HepG2 (cell line): ENCODE measurements at regions not wholly inside any gene's neighbourhood (a gene's known extent, or its start where the extent isn't known, plus 50 kb on each side); places are given as distances from the start of the nearest gene placed in this dataset.

Experiments
- ATAC-seq: fragments of 200-7000 bp; cut with Tn5 transposase; 3 replicates; pipeline ENCODE4 v1.9.1; 2020; ENCODE audit warnings: mild to moderate bottlenecking, moderate library complexity
- BruUV-seq: library from RNA; stranded (reverse); fragments of 400-500 nt; replicated peaks from 2 replicates; lab custom pipeline; 2021; lab: Mats Ljungman, UMichigan
- CTCF ChIA-PET: fragments of 300-600 bp; formaldehyde crosslinking; extraction: SDS; loops from one replicate; lab custom pipeline; 2021; ENCODE audit warnings: low total read pairs, inconsistent platforms, low intra/inter-chr PET ratio; lab: Yijun Ruan, JAX
- POLR2A ChIA-PET: fragments of 350-600 bp; sonication (Branson Sonifier 250); formaldehyde crosslinking; loops from one replicate; lab custom pipeline; 2020; ENCODE audit warnings: antibody characterized with exemption, inconsistent platforms; lab: Yijun Ruan, JAX
- DNase-seq: peaks from one replicate; pipeline ENCODE4 v3.0.0-alpha.2; 2015; ENCODE audit warnings: low spot score
- FAIRE-seq: peaks from 3 replicates; lab custom pipeline; 2011; peaks lifted over from hg19 to GRCh38; lab: Jason Lieb, UNC
- H2AFZ ChIP-seq: one replicate; pipeline ENCODE4 v1.6.1; 2011; ENCODE audit warnings: low read length, inconsistent platforms
- H3K27ac ChIP-seq: fragments of 300-600 bp; 3 replicates; pipeline ENCODE4 v1.8.0; 2011; ENCODE audit warnings: mixed run types, mild to moderate bottlenecking, mixed read lengths, low read length, inconsistent platforms; ENCODE audit not compliant: insufficient read depth; ENCODE audit errors: extremely low read length
- H3K27me3 ChIP-seq, 2 experiments: fragments of 200-600 bp in 1 of 2; 2 replicates in 1 of 2; 3 replicates in 1 of 2; pipeline versions ENCODE4 v1.6.0 to v1.8.0; 2011; ENCODE audit warnings: low read length in 2 of 2, mild to moderate bottlenecking in 2 of 2, moderate library complexity in 2 of 2, inconsistent platforms in 1 of 2; ENCODE audit not compliant: insufficient read depth in 2 of 2, control insufficient read depth in 1 of 2
- H3K36me3 ChIP-seq, 2 experiments: fragments of 200-600 bp in 1 of 2; replicated peaks in 1 of 2; 2 replicates in 1 of 2; 3 replicates in 1 of 2; pipeline versions ENCODE4 v1.5.1 to v1.8.0; 2011; ENCODE audit warnings: low read length in 2 of 2, inconsistent platforms in 1 of 2; ENCODE audit not compliant: insufficient read depth in 2 of 2, control insufficient read depth in 1 of 2
- H3K4me1 ChIP-seq: 2 replicates; pipeline ENCODE4 v1.5.1; 2012; ENCODE audit warnings: low read length, inconsistent platforms; ENCODE audit not compliant: insufficient read depth
- H3K4me2 ChIP-seq: 2 replicates; pipeline ENCODE4 v1.6.0; 2011; ENCODE audit warnings: low read depth, low read length, inconsistent platforms
- H3K4me3 ChIP-seq, 3 experiments: fragments of 200-600 bp in 1 of 3; sonication (generic), shearing (Covaris generic) in 1 of 3; replicated peaks in 1 of 3; 2 replicates each; pipeline ENCODE4 v1.5.1; 2011 to 2016; ENCODE audit warnings: low read length in 3 of 3, inconsistent platforms in 2 of 3, low read depth in 2 of 3, mild to moderate bottlenecking in 2 of 3, control low read depth in 1 of 3, mixed read lengths in 1 of 3; ENCODE audit not compliant: insufficient read depth in 1 of 3
- H3K79me2 ChIP-seq: one replicate; pipeline ENCODE4 v1.6.1; 2011; ENCODE audit warnings: low read length, inconsistent platforms; ENCODE audit not compliant: insufficient read depth
- H3K9ac ChIP-seq: 2 replicates; pipeline ENCODE4 v1.6.0; 2011; ENCODE audit warnings: mild to moderate bottlenecking, low read depth, low read length, inconsistent platforms; ENCODE audit not compliant: insufficient read depth
- H3K9me3 ChIP-seq: 2 replicates; pipeline ENCODE4 v1.5.1; 2012; ENCODE audit warnings: mild to moderate bottlenecking, low read length
- H4K20me1 ChIP-seq: 2 replicates; pipeline ENCODE4 v1.6.0; 2011; ENCODE audit warnings: inconsistent platforms, mild to moderate bottlenecking, low read length, moderate library complexity; ENCODE audit not compliant: insufficient read depth
- CSRNP2 ChIP-seq: sonication (generic); formaldehyde crosslinking; conservative IDR thresholded peaks from 2 replicates; pipeline ENCODE4 v1.8.0; 2022; ENCODE audit warnings: low read depth, missing genetic modification reagents
- FOXC1 ChIP-seq: sonication (generic); formaldehyde crosslinking; IDR thresholded peaks from 2 replicates; pipeline ENCODE4 v1.8.0; 2022; ENCODE audit warnings: mild to moderate bottlenecking, missing genetic modification reagents, borderline replicate concordance
- GATAD2A ChIP-seq: IDR thresholded peaks from 2 replicates; pipeline ENCODE4 v1.6.1; 2016
- MYNN ChIP-seq: sonication (generic); formaldehyde crosslinking; IDR thresholded peaks from 2 replicates; pipeline ENCODE4 v1.4.0; 2020; ENCODE audit warnings: mild to moderate bottlenecking, low read depth, missing genetic modification reagents
- NFYC ChIP-seq: IDR thresholded peaks from 2 replicates; pipeline ENCODE4 v1.6.1; 2016; ENCODE audit warnings: missing genetic modification reagents, missing compliant biosample characterization
- RFXANK ChIP-seq: IDR thresholded peaks from 2 replicates; pipeline ENCODE4 v1.6.1; 2016
- SKIL ChIP-seq: sonication (generic); formaldehyde crosslinking; IDR thresholded peaks from 2 replicates; pipeline ENCODE4 v1.8.0; 2022; ENCODE audit warnings: missing genetic modification reagents, mild to moderate bottlenecking, moderate library complexity, borderline replicate concordance
- SMAD9 ChIP-seq: sonication (generic); formaldehyde crosslinking; IDR thresholded peaks from 2 replicates; pipeline ENCODE4 v1.5.1; 2020; ENCODE audit warnings: mild to moderate bottlenecking, missing genetic modification reagents
- THAP7 ChIP-seq: sonication (generic); formaldehyde crosslinking; IDR thresholded peaks from 2 replicates; pipeline ENCODE4 v1.8.1; 2023; ENCODE audit warnings: mild to moderate bottlenecking, missing genetic modification reagents
- ZBTB42 ChIP-seq: sonication (generic); formaldehyde crosslinking; IDR thresholded peaks from 2 replicates; pipeline ENCODE4 v1.5.0; 2020; ENCODE audit warnings: mild to moderate bottlenecking, missing genetic modification reagents
- ZBTB49 ChIP-seq: sonication (generic); formaldehyde crosslinking; IDR thresholded peaks from 2 replicates; pipeline ENCODE4 v1.4.0; 2020; ENCODE audit warnings: missing genetic modification reagents, borderline replicate concordance
- ZIK1 ChIP-seq: sonication (generic); formaldehyde crosslinking; IDR thresholded peaks from 2 replicates; pipeline ENCODE4 v1.5.0; 2020; ENCODE audit warnings: mild to moderate bottlenecking, low read depth, missing genetic modification reagents, borderline replicate concordance
- ZNF468 ChIP-seq: sonication (generic); formaldehyde crosslinking; IDR thresholded peaks from 2 replicates; pipeline ENCODE4 v1.8.0; 2022; ENCODE audit warnings: mild to moderate bottlenecking, moderate library complexity, missing genetic modification reagents
- ZNF512B ChIP-seq: sonication (generic); formaldehyde crosslinking; IDR thresholded peaks from 2 replicates; pipeline ENCODE4 v1.5.1; 2020; ENCODE audit warnings: missing genetic modification reagents, mild to moderate bottlenecking, borderline replicate concordance
- WGBS: methylation state at CpG from one replicate; pipeline ENCODE4 v1.1.6; 2017; ENCODE audit warnings: low lambda C conversion rate; 5-methylcytosine and 5-hydroxymethylcytosine counted together
- in situ Hi-C: cut with HindIII; loops from 2 replicates; pipeline ENCODE4 v1.10.0; 2017; ENCODE audit warnings: low pct_unique_long_range_greater_than_20kb; ENCODE audit not compliant: extremely low pct_ligation_motif_present
- intact Hi-C: fragments of 100-400 bp; cut with micrococcal nuclease; formaldehyde crosslinking; loops from one replicate; pipeline ENCODE4 v1.10.0; 2022; ENCODE audit not compliant: unreplicated experiment

GRCh38 chr4:184312126-184312525, 94.5 kb upstream of the ENPP6 start:
- no peak for FAIRE-seq
- H3K9me3 ChIP-seq: peaks cover 5% of the 10 kb centered on the region; the same call in 1 of the 2 replicates

More at GRCh38 chr4:184312126-184312525, 94.5 kb upstream of the ENPP6 start:
- Histone ChIP-seq H3K4me2 (no peak overlapping the region), H3K36me3 (no peaks in the 10 kb centered on the region), H2AFZ (no peak overlapping the region), H4K20me1 (no peaks in the 10 kb centered on the region), H3K9ac (no peak overlapping the region), H3K4me3 (no peak overlapping the region), H3K79me2 (no peaks in the 10 kb centered on the region), H3K27ac (no peak overlapping the region), H3K27me3 (peaks cover 2 to 8% of the 10 kb centered on the region in 2 experiments; a peak in 2 of 5 replicates), H3K4me1 (peaks cover 33% of the 10 kb centered on the region)
- ATAC-seq (no peak), DNase-seq (no peak)
- WGBS: 87% methylated on average over 3 of the region's 3 CpGs
- ChIA-PET POLR2A (interaction anchor here (1.5 kb wide), 1 partner anchor 37 kb away, joined by 4 read pairs; no protein-coding TSS in a partner anchor), CTCF (no interaction called here)
- intact Hi-C loops: no loop called here
- no TSS peak for BruUV-seq
- no peak for TF ChIP-seq THAP7 (CRISPR knock-in tag)
- TF ChIP-seq SMAD9 (CRISPR knock-in tag): no peak
- no peak for TF ChIP-seq NFYC (CRISPR knock-in tag)
- TF ChIP-seq ZBTB49 (CRISPR knock-in tag): no peak
- no peak for TF ChIP-seq CSRNP2
- no peak for TF ChIP-seq ZIK1 (CRISPR knock-in tag)
- TF ChIP-seq FOXC1 (CRISPR knock-in tag): no peak
- TF ChIP-seq ZBTB42 (CRISPR knock-in tag): no peak
- TF ChIP-seq GATAD2A (CRISPR knock-in tag): no peak
- no peak for TF ChIP-seq ZNF512B (CRISPR knock-in tag)
- TF ChIP-seq SKIL (CRISPR knock-in tag): no peak
- no peak for TF ChIP-seq RFXANK
- TF ChIP-seq MYNN (CRISPR knock-in tag): no peak
- TF ChIP-seq ZNF468 (CRISPR knock-in tag): no peak
- in situ Hi-C loops: no loop called here
